AG04449 (cell line): ENCODE measurements at regions not wholly inside any gene's neighbourhood (a gene's known extent, or its start where the extent isn't known, plus 50 kb on each side); places are given as distances from the start of the nearest gene placed in this dataset.

Experiments
- CTCF ChIA-PET: fragments of 350-600 bp; formaldehyde crosslinking; extraction: SDS; loops from one replicate; lab custom pipeline; 2021; ENCODE audit warnings: antibody characterized with exemption; lab: Yijun Ruan, JAX
- POLR2A ChIA-PET: fragments of 400-600, 350-600 bp; formaldehyde crosslinking; extraction: SDS; loops from one replicate; lab custom pipeline; 2020; ENCODE audit warnings: antibody characterized with exemption, inconsistent platforms; lab: Yijun Ruan, JAX
- DNase-seq: peaks from one replicate; pipeline ENCODE4 v3.0.0-alpha.2; 2010; ENCODE audit warnings: low read depth, low spot score
- H3K4me3 ChIP-seq: 2 replicates; pipeline ENCODE4 v1.5.1; 2011; ENCODE audit warnings: low read depth, mild to moderate bottlenecking, control low read depth, low read length
- TF ChIP-seq, protein P1 (sequence below): IDR thresholded peaks from one replicate; pipeline ENCODE4 v1.5.1; 2011; ENCODE audit warnings: mild to moderate bottlenecking, moderate library complexity, low read length, control low read depth, inconsistent platforms; ENCODE audit not compliant: insufficient read depth; ENCODE audit errors: missing control alignments

DNA sequence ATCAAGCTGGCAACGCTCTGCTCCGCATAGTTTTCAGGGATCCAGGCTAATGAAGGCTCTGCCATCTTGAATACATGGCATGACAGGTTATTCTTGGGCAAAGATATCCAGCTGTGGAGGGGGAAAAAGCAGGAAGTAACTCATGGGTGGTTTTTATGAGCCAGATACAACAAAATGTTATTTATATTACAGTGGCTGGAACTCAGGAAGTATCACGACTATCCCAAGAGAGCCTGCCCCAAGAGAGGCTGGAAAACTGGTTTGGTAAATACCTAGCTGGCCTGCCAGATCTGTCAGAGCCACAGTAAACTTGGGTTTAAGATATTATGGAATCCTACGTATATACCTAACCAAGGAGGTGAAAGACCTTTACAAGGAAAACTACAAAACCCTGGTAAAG lies 462.8 kb upstream of the ANKRD30A start:
- TF ChIP-seq, protein P1, sequence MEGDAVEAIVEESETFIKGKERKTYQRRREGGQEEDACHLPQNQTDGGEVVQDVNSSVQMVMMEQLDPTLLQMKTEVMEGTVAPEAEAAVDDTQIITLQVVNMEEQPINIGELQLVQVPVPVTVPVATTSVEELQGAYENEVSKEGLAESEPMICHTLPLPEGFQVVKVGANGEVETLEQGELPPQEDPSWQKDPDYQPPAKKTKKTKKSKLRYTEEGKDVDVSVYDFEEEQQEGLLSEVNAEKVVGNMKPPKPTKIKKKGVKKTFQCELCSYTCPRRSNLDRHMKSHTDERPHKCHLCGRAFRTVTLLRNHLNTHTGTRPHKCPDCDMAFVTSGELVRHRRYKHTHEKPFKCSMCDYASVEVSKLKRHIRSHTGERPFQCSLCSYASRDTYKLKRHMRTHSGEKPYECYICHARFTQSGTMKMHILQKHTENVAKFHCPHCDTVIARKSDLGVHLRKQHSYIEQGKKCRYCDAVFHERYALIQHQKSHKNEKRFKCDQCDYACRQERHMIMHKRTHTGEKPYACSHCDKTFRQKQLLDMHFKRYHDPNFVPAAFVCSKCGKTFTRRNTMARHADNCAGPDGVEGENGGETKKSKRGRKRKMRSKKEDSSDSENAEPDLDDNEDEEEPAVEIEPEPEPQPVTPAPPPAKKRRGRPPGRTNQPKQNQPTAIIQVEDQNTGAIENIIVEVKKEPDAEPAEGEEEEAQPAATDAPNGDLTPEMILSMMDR: no peak
- H3K4me3 ChIP-seq: no peak overlapping the region
- POLR2A ChIA-PET: no interaction called here
- DNase-seq: no peak
- CTCF ChIA-PET: no interaction called here

DNA sequence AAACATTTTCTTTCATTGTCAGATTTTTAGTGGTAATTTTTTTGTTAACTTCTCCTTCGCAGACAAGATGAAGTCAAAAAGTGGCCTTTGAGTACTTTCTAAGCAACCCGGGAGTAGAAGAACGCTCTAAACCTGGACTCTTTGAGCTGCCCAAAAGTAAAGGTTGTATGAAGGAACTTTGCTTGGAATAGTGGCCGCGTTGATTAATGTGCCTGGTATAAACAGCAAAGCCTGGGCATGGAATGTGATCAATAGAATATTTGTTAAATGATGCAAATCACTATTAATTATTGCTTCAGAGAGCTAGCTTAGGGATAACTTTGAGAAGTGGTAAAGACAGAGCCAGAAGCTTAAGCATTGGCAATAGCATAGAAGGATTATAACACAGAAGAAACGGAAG lies 475.1 kb upstream of the ANKRD30A start:
- TF ChIP-seq, protein P1: no peak
- DNase-seq: no peak
- POLR2A ChIA-PET: no interaction called here
- CTCF ChIA-PET: interaction anchor here (1.9 kb wide), 1 partner anchor 10 kb away, joined by 5 read pairs; no protein-coding TSS in a partner anchor
- H3K4me3 ChIP-seq: no peak overlapping the region

- CTCF ChIA-PET: no interaction called here
- TF ChIP-seq, protein P1: no peak
- no peak overlapping the region for H3K4me3 ChIP-seq
- no peak for DNase-seq
- POLR2A ChIA-PET: no interaction called here
Observed at GRCh38 chr10:36647540-36647939, 477.9 kb upstream of the ANKRD30A start.

DNA sequence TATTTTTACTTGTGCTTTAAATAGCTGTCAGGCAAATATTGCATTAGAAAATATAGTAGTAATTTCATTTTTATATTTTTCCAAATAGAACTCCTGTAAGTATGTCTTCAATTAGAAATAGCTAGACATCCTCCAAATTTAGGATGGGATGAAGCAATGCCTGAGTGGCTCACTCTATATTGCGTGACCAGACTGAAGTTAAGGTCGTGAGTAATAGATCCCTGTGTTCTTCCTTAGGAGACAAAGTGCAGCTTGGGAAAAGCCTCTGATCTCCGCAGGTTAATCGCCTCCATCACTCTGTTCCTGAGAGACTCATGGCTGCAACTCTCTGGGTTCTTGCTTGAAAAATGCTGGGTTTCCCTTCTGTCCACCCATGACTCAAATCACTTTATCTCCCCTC lies 484.8 kb upstream of the ANKRD30A start:
- ChIA-PET POLR2A (no interaction called here), CTCF (interaction anchor here (1.2 kb wide), 1 partner anchor 9 kb away, joined by 5 read pairs; no protein-coding TSS in a partner anchor)
- TF ChIP-seq, protein P1: no peak
- DNase-seq: no peak
- no peak overlapping the region for H3K4me3 ChIP-seq

- DNase-seq: no peak
- TF ChIP-seq, protein P1: no peak
- ChIA-PET CTCF (interaction anchor here (1.3 kb wide), 1 partner anchor 680 kb away, joined by 3 read pairs; no protein-coding TSS in a partner anchor), POLR2A (no interaction called here)
- no peak overlapping the region for H3K4me3 ChIP-seq
Observed at GRCh38 chr10:36638462-36639155, 486.8 kb upstream of the ANKRD30A start.

DNA sequence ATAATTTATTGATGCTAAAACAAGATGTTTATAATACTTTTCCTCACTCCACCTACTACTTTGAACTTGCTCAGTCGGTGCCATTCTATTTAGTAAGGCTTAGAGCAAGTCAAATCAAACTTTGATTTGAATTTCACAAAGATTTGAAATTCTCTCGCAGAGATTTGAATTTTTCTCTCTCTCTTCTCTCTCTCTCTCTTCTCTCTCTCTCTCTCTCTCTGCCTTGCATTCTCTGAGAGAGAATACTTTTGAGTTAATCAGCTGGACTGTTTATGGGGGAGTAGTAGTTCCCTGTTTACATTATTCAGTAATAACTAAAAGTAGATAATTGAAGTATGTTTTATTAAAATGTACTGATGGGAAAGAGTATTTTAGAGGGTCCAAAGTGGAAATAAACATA lies 488.5 kb upstream of the ANKRD30A start:
- POLR2A ChIA-PET: no interaction called here
- CTCF ChIA-PET: no interaction called here
- TF ChIP-seq, protein P1: no peak
- no peak overlapping the region for H3K4me3 ChIP-seq
- DNase-seq: no peak
